ENCODE measurements at regions not wholly inside any gene's neighbourhood (a gene's known extent, or its start where the extent isn't known, plus 50 kb on each side); places are given as distances from the start of the nearest gene placed in this dataset.

DNA sequence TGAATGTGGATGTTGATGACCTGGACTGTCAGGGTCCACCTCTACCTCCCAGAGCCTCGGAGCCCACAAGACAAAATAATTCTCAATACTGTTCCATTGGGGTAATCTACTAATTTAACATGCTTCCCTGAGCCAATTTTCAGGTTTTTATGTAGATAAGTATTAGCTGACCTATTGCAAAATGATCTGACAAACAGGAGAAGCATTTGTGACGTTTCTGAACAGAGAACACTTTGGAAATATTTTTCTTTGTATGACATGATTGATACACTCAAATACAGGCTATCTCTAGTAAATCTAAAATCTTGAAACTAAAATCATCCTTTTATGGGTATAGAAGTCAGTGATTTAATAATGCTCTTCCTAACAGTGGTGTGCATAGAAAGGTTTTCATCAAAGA is 716.6 kb downstream of the KLHL13 start:
- H3K79me1 ChIP-seq (ENCODE audit: insufficient read depth, low read depth, low read length, poor library complexity, severe bottlenecking), result no peaks in the 10 kb centered on the region
- no peak overlapping the region for H2BK15ac ChIP-seq (ENCODE audit: low read depth, low read length)
- H3K9me3 Mint-ChIP-seq, result peaks cover 0 to 5% of the 10 kb centered on the region in 2 experiments; a peak in 1 of 5 replicates
- no peak overlapping the region for H3K27ac Mint-ChIP-seq
- H4K5ac ChIP-seq (ENCODE audit: insufficient read length, low read depth, low read length), result no peak overlapping the region
- no peak overlapping the region for H2AFZ ChIP-seq (ENCODE audit: low read length)
- TF ChIP-seq, protein P1, sequence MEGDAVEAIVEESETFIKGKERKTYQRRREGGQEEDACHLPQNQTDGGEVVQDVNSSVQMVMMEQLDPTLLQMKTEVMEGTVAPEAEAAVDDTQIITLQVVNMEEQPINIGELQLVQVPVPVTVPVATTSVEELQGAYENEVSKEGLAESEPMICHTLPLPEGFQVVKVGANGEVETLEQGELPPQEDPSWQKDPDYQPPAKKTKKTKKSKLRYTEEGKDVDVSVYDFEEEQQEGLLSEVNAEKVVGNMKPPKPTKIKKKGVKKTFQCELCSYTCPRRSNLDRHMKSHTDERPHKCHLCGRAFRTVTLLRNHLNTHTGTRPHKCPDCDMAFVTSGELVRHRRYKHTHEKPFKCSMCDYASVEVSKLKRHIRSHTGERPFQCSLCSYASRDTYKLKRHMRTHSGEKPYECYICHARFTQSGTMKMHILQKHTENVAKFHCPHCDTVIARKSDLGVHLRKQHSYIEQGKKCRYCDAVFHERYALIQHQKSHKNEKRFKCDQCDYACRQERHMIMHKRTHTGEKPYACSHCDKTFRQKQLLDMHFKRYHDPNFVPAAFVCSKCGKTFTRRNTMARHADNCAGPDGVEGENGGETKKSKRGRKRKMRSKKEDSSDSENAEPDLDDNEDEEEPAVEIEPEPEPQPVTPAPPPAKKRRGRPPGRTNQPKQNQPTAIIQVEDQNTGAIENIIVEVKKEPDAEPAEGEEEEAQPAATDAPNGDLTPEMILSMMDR (conservative IDR thresholded peaks at IDR 0.05), result no peak
- H2BK12ac ChIP-seq (ENCODE audit: insufficient read length, low read depth, low read length), result no peak overlapping the region
- H3K27me3 ChIP-seq (ENCODE audit: insufficient read depth, low read length), result no peaks in the 10 kb centered on the region
- no peak overlapping the region for H3K4me3 Mint-ChIP-seq
- no peaks in the 10 kb centered on the region for H3K4me1 ChIP-seq (ENCODE audit: insufficient read depth, low read length)
- no peak overlapping the region for H4K8ac ChIP-seq (replicated peaks; ENCODE audit: insufficient read length, low read depth, low read length)
- H3K9me3 ChIP-seq (ENCODE audit: control insufficient read depth, low read depth, low read length), result no peaks in the 10 kb centered on the region
- no peak overlapping the region for H3K56ac ChIP-seq (ENCODE audit: insufficient read length, low read depth, low read length)
- no peaks in the 10 kb centered on the region for H3K79me2 ChIP-seq (ENCODE audit: insufficient read depth, low read length)
- H2AK5ac ChIP-seq (ENCODE audit: insufficient read length, low read length), result no peak overlapping the region
- no peak overlapping the region for H3K27ac ChIP-seq (ENCODE audit: insufficient read length, low read depth, low read length)
- H2BK5ac ChIP-seq (ENCODE audit: insufficient read length, low read length), result no peak overlapping the region
- H3K36me3 Mint-ChIP-seq (ENCODE audit: insufficient read depth in 1 of 3, low read depth in 3 of 3), result peaks cover 0 to 6% (median 0%) of the 10 kb centered on the region in 3 experiments; a peak in 2 of 7 replicates
- H2BK120ac ChIP-seq (ENCODE audit: low read depth, low read length, poor library complexity, severe bottlenecking), result no peak overlapping the region
- H3K23me2 ChIP-seq (ENCODE audit: insufficient read length, low read depth, low read length, poor library complexity, severe bottlenecking), result no peaks in the 10 kb centered on the region
- H2BK20ac ChIP-seq (ENCODE audit: low read depth, low read length, poor library complexity, severe bottlenecking), result no peak overlapping the region
- no peak overlapping the region for H4K91ac ChIP-seq (ENCODE audit: insufficient read length, low read depth, low read length)
- no peak overlapping the region for H3K9ac ChIP-seq (ENCODE audit: extremely low read depth, insufficient read length, low read length)
- no peaks in the 10 kb centered on the region for H4K20me1 ChIP-seq (ENCODE audit: control insufficient read depth, insufficient read depth, insufficient read length)
- no peak overlapping the region for H3K23ac ChIP-seq (ENCODE audit: insufficient read length, low read depth, low read length)
- no peak overlapping the region for H3K14ac ChIP-seq (ENCODE audit: insufficient read depth, low read length)
- no peak overlapping the region for H3K4ac ChIP-seq (ENCODE audit: low read depth, low read length)
- no peaks in the 10 kb centered on the region for H3K4me1 Mint-ChIP-seq
- no peaks in the 10 kb centered on the region; the same call in 1 of the 2 replicates for H3K27me3 Mint-ChIP-seq (ENCODE audit: low read depth)
- DNase-seq, result no peak
- WGBS (ENCODE audit: extremely low coverage, insufficient read length, low lambda C conversion rate), result no CpG with 5 or more reads among the region's 2 CpGs
- no peak overlapping the region for H3K4me2 ChIP-seq (ENCODE audit: insufficient read depth, insufficient read length, low read length)
- H3T11ph ChIP-seq (ENCODE audit: low read length), result no peak overlapping the region
- no peak overlapping the region for H3K18ac ChIP-seq (ENCODE audit: insufficient read length, low read depth, low read length)
